MM.1S (cell line): ENCODE measurements at regions not wholly inside any gene's neighbourhood (a gene's known extent, or its start where the extent isn't known, plus 50 kb on each side); places are given as distances from the start of the nearest gene placed in this dataset.

Experiments
- DNase-seq: peaks from one replicate; pipeline ENCODE4 v3.0.0-alpha.2; 2015
- H2AFZ ChIP-seq: fragments of 300-600 bp; sonication (generic); 2 replicates; pipeline ENCODE4 v1.6.0; 2016; ENCODE audit warnings: antibody characterized with exemption, low read length
- H3F3A ChIP-seq: fragments of 300-600 bp; sonication (generic); 2 replicates; pipeline ENCODE4 v1.6.1; 2016; ENCODE audit warnings: mild to moderate bottlenecking, antibody characterized with exemption, low read length, moderate library complexity, mixed read lengths; ENCODE audit not compliant: insufficient read depth
- H3K27ac ChIP-seq: fragments of 300-600 bp; sonication (generic); 2 replicates; pipeline ENCODE4 v1.5.1; 2016; ENCODE audit warnings: mild to moderate bottlenecking, low read length
- H3K27me3 ChIP-seq: fragments of 300-600 bp; sonication (generic); replicated peaks from 2 replicates; pipeline ENCODE4 v1.6.0; 2016; ENCODE audit warnings: low read length; ENCODE audit not compliant: insufficient read depth
- H3K36me3 ChIP-seq: fragments of 300-600 bp; sonication (generic); replicated peaks from 2 replicates; pipeline ENCODE4 v1.6.1; 2016; ENCODE audit warnings: mild to moderate bottlenecking, low read length, mixed read lengths; ENCODE audit not compliant: insufficient read depth
- H3K4me1 ChIP-seq: fragments of 300-600 bp; sonication (generic); 2 replicates; pipeline ENCODE4 v1.6.1; 2016; ENCODE audit warnings: low read length, mixed read lengths
- H3K4me2 ChIP-seq: fragments of 300-600 bp; sonication (generic); 2 replicates; pipeline ENCODE4 v1.6.0; 2016; ENCODE audit warnings: low read depth, low read length
- H3K4me3 ChIP-seq: fragments of 300-600 bp; sonication (generic); 2 replicates; pipeline ENCODE4 v1.5.1; 2016; ENCODE audit warnings: low read length, mixed read lengths
- H3K79me2 ChIP-seq: fragments of 300-600 bp; sonication (generic); 2 replicates; pipeline ENCODE4 v1.6.1; 2016; ENCODE audit warnings: mixed run types, low read length, mixed read lengths
- H3K9ac ChIP-seq: fragments of 300-600 bp; sonication (generic); 2 replicates; pipeline ENCODE4 v1.6.1; 2016; ENCODE audit warnings: low read length, mixed read lengths
- H3K9me2 ChIP-seq: fragments of 300-600 bp; sonication (generic); replicated peaks from 2 replicates; pipeline ENCODE4 v1.6.1; 2016; ENCODE audit warnings: mild to moderate bottlenecking, low read length, mixed read lengths; ENCODE audit not compliant: insufficient read depth
- H3K9me3 ChIP-seq: fragments of 300-600 bp; sonication (generic); replicated peaks from 2 replicates; pipeline ENCODE4 v1.6.1; 2016; ENCODE audit warnings: mild to moderate bottlenecking, low read length, mixed read lengths; ENCODE audit not compliant: insufficient read depth
- H4K20me1 ChIP-seq: fragments of 300-600 bp; sonication (generic); 2 replicates; pipeline ENCODE4 v1.6.1; 2016; ENCODE audit warnings: mild to moderate bottlenecking, low read length, moderate library complexity, mixed read lengths; ENCODE audit not compliant: insufficient read depth
- EZH2 ChIP-seq: fragments of 300-600 bp; sonication (generic); optimal IDR thresholded peaks from 2 replicates; pipeline ENCODE3; 2017; ENCODE audit warnings: low read depth, mild to moderate bottlenecking, antibody characterized with exemption, low read length, mixed read lengths
- EZH2phosphoT487 ChIP-seq: fragments of 300-600 bp; sonication (generic); IDR thresholded peaks from 2 replicates; pipeline ENCODE4 v1.6.1; 2018; ENCODE audit warnings: antibody characterized with exemption, low read length
- TF ChIP-seq, protein P1 (sequence below): fragments of 300-600 bp; sonication (generic); IDR thresholded peaks from 2 replicates; pipeline ENCODE4 v1.5.1; 2016; ENCODE audit warnings: antibody characterized with exemption, low read length, mixed read lengths

DNA sequence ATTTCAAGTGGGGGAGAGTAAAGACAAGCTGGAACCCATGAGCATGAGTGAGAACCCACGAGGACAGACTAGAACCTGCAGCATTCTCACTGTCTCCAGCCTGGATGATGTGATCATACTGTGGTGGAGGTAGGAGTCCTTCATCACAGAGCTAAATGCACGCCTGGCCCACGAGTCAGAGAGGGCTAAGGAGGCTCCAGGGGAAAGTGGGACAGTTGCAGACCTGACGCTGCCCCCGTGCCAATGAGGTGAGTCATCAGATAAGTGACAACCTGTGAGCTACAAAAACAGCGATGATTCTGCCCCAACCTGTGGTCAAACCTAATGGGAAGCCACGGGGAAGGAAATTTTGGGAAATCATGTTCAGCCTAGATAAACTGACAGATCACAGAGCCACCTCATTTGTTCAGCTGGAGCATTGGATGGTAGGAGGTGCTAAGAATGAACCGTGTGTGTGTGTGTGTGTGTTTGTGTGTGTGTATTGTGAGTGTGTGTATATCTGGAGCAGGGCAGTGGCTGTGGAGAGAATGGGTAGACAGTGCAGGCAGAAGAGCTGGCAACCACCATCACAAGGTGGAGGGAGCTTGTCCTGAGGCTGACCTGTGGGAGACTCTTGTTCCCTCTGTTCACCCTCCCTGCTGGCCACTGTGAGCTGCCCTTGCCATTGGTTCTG lies 131.8 kb downstream of the UTP18 start:
- Histone ChIP-seq H3K36me3 (no peaks in the 10 kb centered on the region), H3K9me2 (no peaks in the 10 kb centered on the region), H3K27ac (no peak overlapping the region), H3F3A (no peaks in the 10 kb centered on the region), H4K20me1 (no peaks in the 10 kb centered on the region), H3K4me3 (no peak overlapping the region), H3K9me3 (no peaks in the 10 kb centered on the region), H3K4me2 (no peak overlapping the region), H2AFZ (no peak overlapping the region), H3K27me3 (no peaks in the 10 kb centered on the region), H3K79me2 (no peaks in the 10 kb centered on the region), H3K9ac (no peak overlapping the region), H3K4me1 (no peaks in the 10 kb centered on the region)
- TF ChIP-seq EZH2, result no peak
- TF ChIP-seq, protein P1, sequence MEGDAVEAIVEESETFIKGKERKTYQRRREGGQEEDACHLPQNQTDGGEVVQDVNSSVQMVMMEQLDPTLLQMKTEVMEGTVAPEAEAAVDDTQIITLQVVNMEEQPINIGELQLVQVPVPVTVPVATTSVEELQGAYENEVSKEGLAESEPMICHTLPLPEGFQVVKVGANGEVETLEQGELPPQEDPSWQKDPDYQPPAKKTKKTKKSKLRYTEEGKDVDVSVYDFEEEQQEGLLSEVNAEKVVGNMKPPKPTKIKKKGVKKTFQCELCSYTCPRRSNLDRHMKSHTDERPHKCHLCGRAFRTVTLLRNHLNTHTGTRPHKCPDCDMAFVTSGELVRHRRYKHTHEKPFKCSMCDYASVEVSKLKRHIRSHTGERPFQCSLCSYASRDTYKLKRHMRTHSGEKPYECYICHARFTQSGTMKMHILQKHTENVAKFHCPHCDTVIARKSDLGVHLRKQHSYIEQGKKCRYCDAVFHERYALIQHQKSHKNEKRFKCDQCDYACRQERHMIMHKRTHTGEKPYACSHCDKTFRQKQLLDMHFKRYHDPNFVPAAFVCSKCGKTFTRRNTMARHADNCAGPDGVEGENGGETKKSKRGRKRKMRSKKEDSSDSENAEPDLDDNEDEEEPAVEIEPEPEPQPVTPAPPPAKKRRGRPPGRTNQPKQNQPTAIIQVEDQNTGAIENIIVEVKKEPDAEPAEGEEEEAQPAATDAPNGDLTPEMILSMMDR, result no peak
- no peak for TF ChIP-seq EZH2phosphoT487
- no peak for DNase-seq

- no peak for DNase-seq
- H4K20me1 ChIP-seq, result no peaks in the 10 kb centered on the region
- H3K4me2 ChIP-seq, result no peak overlapping the region
- H3K9me2 ChIP-seq, result no peaks in the 10 kb centered on the region
- TF ChIP-seq, protein P1, result no peak
- TF ChIP-seq EZH2 (no peak), EZH2phosphoT487 (no peak)
- no peak overlapping the region for H3K27ac ChIP-seq
- no peaks in the 10 kb centered on the region for H3K9me3 ChIP-seq
- H3K27me3 ChIP-seq, result no peaks in the 10 kb centered on the region
- no peaks in the 10 kb centered on the region for H3K4me1 ChIP-seq
- H3K36me3 ChIP-seq, result no peaks in the 10 kb centered on the region
- no peaks in the 10 kb centered on the region for H3F3A ChIP-seq
- H3K9ac ChIP-seq, result no peak overlapping the region
- H2AFZ ChIP-seq, result no peak overlapping the region
- no peaks in the 10 kb centered on the region for H3K79me2 ChIP-seq
- no peak overlapping the region for H3K4me3 ChIP-seq
Observed at GRCh38 chr17:51395621-51396020, 135.3 kb downstream of the UTP18 start.

DNA sequence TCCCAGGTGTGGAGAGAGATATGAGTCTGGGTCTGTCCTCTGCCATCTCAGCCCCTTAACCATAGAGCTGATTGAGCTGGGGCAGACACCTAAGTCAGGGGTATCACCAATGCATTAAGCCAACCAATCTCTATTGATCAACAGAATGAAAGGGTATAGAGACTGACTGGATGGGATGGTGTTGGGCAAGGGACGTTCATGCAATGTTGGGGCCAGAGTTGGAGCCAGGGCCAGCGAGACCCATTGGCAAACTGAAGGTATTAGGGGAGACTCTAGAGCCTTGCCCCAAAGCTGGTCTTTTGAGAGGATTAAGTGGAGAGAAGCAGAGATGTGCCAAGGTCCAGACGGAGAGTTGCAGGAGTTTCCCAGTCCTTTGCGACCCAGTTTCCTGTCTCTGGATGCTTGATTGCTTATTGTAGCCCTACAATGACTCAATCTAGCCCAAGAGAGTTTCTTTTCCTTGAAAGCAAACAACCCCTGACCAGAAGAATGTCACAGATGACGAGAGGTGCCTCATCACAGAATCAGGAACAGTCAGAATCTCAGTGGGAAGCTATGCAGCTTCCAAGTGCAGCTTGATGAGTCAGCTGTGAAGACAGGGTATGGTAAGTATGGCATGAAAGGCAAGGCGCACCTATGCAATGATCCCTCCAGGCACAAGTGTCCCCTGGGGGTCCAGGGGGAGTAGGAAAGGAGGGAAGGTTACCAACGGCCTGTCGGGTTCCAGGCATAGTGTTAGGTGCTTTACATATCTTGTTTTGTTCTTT lies 137.2 kb downstream of the UTP18 start:
- Histone ChIP-seq H3K9me3 (no peaks in the 10 kb centered on the region), H3K27me3 (no peaks in the 10 kb centered on the region), H3K36me3 (no peaks in the 10 kb centered on the region), H3K4me3 (no peak overlapping the region), H3K4me2 (no peak overlapping the region), H4K20me1 (no peaks in the 10 kb centered on the region), H3K4me1 (no peaks in the 10 kb centered on the region), H2AFZ (no peak overlapping the region), H3K9me2 (no peaks in the 10 kb centered on the region), H3K79me2 (no peaks in the 10 kb centered on the region), H3K9ac (no peak overlapping the region), H3K27ac (no peak overlapping the region), H3F3A (no peaks in the 10 kb centered on the region)
- DNase-seq, result no peak
- TF ChIP-seq EZH2, result no peak
- no peak for TF ChIP-seq EZH2phosphoT487
- TF ChIP-seq, protein P1, result no peak
